GM21390 (cell line): ENCODE measurements at regions not wholly inside any gene's neighbourhood (a gene's known extent, or its start where the extent isn't known, plus 50 kb on each side); places are given as distances from the start of the nearest gene placed in this dataset.

Source experiments
- ATAC-seq: cut with Tn5 transposase; IDR thresholded peaks from one replicate; pipeline ENCODE4 v1.9.1; 2021; ENCODE audit not compliant: unreplicated experiment

DNA sequence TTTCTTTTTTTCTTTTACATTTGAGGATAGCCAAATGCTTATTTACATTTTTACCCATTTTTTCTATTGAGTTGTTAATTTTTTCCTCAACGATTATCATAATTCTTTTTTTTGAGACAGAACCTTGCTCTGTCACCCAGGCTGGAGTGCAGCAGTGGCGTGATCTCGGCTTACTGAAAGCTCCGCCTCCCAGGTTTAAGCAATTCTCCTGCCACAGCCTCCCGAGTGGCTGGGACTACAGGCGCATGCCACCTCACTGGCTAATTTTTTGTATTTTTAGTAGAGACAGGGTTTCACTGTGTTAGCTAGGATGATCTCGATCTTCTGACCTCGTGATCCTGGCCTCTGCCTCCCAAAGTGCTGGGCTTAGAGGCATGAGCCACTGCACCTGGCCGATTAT lies 208.7 kb downstream of the LIG4 start:
- ATAC-seq: no peak

- ATAC-seq: no peak
Observed at GRCh38 chr13:108005231-108005630, 210.1 kb downstream of the LIG4 start.

GRCh38 chr13:108003626-108004025 lies 211.7 kb downstream of the LIG4 start:
- no peak for ATAC-seq

DNA sequence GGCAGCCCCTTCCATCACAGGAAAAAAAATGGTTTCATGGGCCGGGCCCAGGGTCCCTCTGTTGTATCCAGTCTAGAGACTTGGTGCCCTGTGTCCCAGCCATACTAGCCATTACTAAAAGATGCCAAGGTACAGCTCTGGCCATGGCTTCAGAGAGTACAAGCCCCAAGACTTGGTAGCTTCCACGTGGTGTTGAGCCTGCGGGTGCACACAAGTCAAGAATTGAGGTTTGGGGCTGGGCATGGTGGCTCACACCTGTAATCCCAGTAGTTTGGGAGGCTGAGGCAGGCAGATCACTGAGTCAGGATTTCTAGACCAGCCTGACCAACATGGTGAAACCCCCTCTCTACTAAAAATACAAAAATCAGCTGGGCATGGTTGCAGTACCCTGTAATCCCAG lies 214.3 kb downstream of the LIG4 start:
- no peak for ATAC-seq

DNA sequence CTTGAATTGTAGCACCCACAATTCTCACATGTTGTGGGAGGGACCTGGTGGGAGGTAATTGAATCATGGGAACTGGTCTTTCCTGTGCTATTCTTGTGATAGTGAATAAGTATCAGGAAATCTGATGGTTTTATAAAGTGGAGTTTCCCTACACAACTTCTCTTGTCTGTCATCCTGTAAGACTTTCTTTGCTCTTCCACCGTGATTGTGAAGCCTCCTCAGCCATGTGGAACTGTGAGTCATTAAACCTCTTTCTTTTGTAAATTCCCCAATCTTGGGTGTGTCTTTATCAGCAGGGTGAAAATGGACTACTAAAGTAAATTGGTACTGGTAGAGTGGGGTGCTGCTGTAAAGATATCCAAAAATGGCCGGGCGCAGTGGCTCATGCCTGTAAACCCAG lies 215.6 kb downstream of the LIG4 start:
- no peak for ATAC-seq

DNA sequence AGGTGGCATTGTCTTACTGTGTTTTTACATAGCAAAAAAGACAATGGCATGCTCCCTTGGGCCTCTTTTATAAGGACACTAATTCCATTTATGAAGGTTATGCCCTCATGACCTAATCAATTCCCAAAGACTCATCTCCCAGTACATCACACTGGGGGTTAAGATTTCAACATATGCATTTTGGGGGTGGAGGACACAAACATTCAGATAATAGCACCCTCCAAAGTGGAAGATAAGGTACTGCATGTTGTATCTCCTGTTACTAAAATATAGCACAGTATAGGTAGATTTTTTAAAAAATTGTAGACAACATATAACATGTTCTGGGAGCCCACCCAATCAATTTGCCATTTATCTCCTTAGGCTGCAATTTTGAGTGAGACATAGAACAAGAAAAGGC lies 221.2 kb downstream of the LIG4 start:
- ATAC-seq: no peak

DNA sequence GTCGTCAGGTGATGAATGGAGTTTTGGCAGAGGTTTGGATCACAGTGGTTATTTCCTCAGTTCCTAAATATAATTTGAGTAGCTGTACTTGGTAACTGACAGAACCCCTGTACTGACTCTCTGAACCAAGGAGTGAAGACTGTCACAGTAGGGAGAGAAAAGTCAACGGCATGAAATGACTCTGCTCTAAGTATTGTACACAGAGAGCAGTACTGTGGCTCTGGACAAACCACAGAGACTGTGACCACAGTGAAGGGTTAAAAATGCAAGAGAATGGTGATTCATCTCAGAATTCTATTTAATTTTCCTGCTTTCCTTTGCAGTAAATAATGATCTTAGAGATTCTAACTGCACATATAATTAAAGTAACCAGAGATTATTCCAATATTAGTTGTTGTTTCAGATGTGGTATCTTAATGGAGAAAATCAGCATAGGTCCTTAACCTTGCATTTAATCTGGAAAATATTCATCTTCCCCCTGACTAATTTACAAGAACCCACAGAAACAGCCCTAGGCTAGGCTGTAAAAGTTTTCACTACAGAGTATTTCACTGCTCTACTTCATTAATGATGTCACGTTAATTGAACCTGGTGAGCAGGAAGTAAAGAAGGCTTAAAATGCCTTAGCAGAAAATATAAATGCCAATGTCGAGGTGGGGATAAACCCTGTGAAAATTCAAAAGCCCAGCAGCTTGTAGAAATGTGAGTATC lies 221.9 kb downstream of the LIG4 start:
- no peak for ATAC-seq

- ATAC-seq: no peak
Observed at GRCh38 chr13:107992542-107992941, 222.8 kb downstream of the LIG4 start.

DNA sequence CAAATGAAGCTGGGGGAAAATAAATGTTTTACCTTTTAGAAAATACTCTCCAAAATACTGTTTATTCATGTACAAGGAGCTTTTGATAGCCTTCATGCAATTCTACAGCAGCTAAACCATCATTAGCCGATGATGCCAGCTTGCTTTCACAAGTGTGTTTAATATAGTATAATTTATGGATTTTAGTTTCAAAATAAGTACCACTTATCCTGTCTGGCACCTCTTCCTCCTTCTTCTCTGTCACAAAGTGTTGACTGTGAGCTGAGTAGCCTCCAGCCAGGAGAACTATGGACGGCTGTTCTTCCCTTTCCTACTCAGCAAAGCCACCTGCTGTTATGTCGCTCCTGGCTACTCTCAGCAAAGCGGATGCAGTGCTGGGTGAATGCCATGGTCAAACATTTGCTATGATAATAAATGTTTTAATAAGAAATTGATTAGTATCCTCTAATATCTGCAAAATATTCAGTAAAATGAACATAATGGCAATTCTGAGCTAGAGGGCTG lies 238.2 kb downstream of the LIG4 start:
- no peak for ATAC-seq

- ATAC-seq: no peak
Observed at GRCh38 chr13:107976628-107977027, 238.7 kb downstream of the LIG4 start.

DNA sequence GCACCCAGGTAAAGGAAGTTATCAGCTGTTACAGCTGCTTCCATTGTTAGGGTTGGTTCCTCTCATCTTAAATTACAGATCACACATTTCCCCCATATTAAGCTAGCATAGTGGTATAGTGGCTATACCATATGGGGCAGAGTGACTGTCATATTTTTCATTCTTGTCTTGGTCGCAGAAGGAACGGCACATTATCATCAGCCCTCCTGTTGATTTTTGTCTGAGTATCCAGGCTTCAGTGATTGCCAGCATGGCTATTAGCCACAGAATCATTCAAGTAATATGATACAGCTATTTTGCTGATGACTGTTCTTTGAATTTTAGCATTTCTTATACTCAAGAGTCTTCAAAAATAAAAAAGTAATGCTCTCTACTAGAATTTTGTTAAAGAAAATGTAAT lies 240.9 kb downstream of the LIG4 start:
- no peak for ATAC-seq

DNA sequence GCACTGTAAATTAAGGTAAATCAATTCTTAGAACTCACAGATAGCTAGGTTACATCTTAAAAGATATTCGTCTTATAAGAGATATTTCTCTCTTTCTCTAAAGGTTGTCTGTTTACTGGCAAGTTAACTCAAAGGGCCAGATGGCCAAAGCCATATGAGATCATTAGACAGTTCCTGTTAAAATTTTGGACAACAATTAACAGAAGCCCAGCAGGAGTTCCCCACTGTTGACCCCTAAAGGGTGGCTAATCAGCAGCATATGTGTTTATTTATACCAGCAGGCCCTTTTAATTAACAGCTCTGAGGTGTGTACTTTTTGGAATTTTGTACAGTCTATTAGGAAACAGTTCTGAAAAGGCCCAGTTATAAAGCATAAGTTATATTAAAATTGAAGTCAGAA lies 245.8 kb downstream of the LIG4 start:
- no peak for ATAC-seq

- no peak for ATAC-seq
Observed at GRCh38 chr13:107968470-107968869, 246.9 kb downstream of the LIG4 start.

GRCh38 chr13:107964395-107964794 lies 250.9 kb downstream of the LIG4 start:
- no peak for ATAC-seq

GRCh38 chr13:107961849-107962608 lies 253.3 kb downstream of the LIG4 start:
- no peak for ATAC-seq

GRCh38 chr13:107960301-107960700 lies 255.0 kb downstream of the LIG4 start:
- no peak for ATAC-seq

DNA sequence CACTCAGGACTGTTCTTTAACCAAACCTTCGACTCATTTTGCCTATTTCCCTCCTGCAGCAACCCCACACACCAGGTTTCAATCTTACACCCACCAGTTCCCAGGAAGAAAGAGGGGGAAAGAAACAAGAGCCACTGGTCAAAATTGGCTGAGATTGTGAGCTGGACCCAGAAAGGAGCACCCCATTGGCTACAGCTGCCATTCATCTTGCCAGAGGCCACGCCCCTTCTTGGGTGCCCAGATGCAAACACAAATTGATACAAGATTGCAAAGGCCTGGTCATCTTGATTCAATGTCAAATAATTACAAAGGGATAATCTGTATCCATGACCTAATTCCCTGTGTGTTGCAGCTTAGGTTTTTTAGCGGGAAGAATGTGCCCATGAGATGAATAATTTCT lies 258.4 kb downstream of the LIG4 start:
- ATAC-seq: no peak

DNA sequence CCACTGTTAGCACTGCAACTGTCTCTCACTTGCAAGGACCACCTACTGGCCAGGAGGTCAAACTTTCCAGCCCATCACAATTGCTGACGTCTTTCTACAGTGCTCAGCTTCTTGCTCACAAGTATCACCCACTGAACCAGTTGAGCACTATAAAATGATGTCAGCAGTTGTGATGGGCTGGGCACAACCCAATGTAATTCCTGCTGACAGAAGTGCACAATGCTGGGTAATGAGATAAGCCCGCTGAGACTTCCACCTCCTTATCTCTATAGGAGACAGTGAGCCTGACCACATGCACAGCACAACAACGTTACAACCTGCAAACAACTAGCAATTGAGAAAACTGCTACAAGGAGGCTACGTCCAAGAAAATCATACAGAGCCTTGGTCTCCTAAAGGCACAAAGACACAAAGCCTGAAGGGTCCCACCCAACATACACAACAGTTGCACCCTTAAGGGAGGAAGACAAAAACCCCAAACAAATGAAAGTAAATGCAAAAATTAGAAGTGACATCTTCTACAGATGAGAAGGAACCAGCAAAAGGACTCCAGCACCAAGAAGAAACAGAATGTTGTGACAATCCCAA lies 273.2 kb downstream of the LIG4 start:
- no peak for ATAC-seq

GRCh38 chr13:107941345-107942029 lies 273.8 kb downstream of the LIG4 start:
- no peak for ATAC-seq

DNA sequence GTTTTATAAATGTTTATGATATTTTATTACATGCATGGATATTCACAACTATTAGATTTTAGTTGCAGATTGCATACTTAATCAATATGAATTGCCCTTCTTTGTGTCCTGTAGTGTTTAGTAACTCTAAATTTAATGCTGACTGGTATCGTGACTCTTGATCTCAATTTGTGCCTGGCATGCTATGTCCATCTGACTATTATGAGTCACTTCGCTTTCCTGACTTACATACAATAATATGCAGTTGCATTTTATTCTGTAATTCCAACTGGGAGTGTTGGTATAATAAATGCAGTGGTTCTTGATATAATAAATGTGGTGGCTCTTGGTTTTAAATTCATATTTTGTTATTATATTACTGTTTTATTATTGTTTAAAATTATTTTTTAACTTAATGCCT lies 277.5 kb downstream of the LIG4 start:
- no peak for ATAC-seq

DNA sequence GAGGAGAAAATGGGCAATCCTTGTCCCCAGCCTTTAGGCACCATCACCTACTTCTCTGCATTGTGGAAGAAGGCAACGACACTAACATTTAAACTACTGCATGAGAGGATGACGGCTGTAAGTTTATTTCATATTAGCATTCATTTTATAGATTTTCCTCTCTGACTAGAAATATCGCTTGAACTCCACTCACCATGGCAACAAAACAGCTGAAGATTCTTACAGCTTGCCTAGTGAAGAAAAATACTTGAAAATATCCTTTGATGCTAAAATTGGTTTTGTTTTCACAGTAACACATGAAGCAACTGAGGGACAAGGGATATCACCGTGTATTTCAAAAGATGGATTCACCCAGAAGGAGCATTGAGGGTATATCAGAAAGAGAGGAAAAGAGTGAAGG lies 284.3 kb downstream of the LIG4 start:
- no peak for ATAC-seq

DNA sequence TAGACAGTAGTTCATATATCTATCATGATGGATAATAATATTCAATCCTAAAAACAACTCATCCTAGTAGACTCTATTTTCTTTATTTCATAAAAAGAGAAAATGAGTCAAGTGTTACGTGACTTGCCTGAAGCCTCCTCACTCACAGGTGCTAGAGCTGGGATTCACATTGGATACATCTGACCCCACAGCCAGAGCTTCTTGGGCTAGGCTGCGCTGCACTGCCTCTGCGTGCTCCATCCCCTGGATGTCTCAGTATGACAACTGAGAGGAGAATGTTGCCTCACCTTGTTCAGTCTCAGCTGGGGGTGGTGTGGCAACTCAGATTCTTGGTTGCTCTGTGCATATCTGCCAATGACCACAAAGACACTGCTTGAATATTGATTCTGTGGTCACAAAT lies 286.6 kb downstream of the LIG4 start:
- no peak for ATAC-seq
